A549 (cell line): ENCODE measurements at regions not wholly inside any gene's neighbourhood (a gene's known extent, or its start where the extent isn't known, plus 50 kb on each side); places are given as distances from the start of the nearest gene placed in this dataset.
A peak's percentile ranks its signal among the peaks of the same experiment; 100 is the strongest.

Experiments used
- ATAC-seq, 2 experiments: fragments of 200-7000 bp in 1 of 2; fragments of >200 bp in 1 of 2; cut with Nextera tagmentation in 1 of 2; cut with Tn5 transposase in 1 of 2; 3 replicates each; pipeline versions ENCODE4 v1.8.0 to v1.9.1; 2018 to 2020; ENCODE audit warnings: mild to moderate bottlenecking in 1 of 2, moderate library complexity in 1 of 2
- CTCF ChIA-PET: fragments of 300-600 bp; sonication (Branson Sonifier 250); formaldehyde crosslinking; extraction: SDS; loops from one replicate; lab custom pipeline; 2021; ENCODE audit warnings: antibody characterized with exemption, inconsistent platforms; lab: Yijun Ruan, JAX
- POLR2A ChIA-PET: fragments of 350-600 bp; formaldehyde crosslinking; extraction: SDS; loops from one replicate; lab custom pipeline; 2021; ENCODE audit warnings: antibody characterized with exemption, inconsistent platforms; lab: Yijun Ruan, JAX
- DNase-seq, 2 experiments: peaks; one replicate each; pipeline versions ENCODE4 v3.0.0 to v3.0.0-alpha.2; 2011 to 2016; ENCODE audit warnings: low read depth in 1 of 2, low spot score in 1 of 2
- FAIRE-seq: peaks from 2 replicates; lab custom pipeline; 2011; peaks lifted over from hg19 to GRCh38; lab: Jason Lieb, UNC
- H3K27ac ChIP-seq, 2 experiments: fragments of >200 bp; sonication (Bioruptor Twin); formaldehyde crosslinking; 3 replicates each; pipeline ENCODE4 v1.5.1; 2016 to 2017
- H3K4me1 ChIP-seq: fragments of >200 bp; sonication (Bioruptor Twin); formaldehyde crosslinking; 3 replicates; pipeline ENCODE4 v1.6.1; 2016
- H3K4me2 ChIP-seq: fragments of >200 bp; sonication (Bioruptor Twin); formaldehyde crosslinking; 3 replicates; pipeline ENCODE4 v1.6.1; 2016
- H3K4me3 ChIP-seq: fragments of >200 bp; sonication (Bioruptor Twin); formaldehyde crosslinking; 3 replicates; pipeline ENCODE4 v1.5.1; 2016
- H3K9me3 ChIP-seq: fragments of >200 bp; sonication (Bioruptor Twin); formaldehyde crosslinking; 3 replicates; pipeline ENCODE4 v1.6.1; 2016
- CBX2 ChIP-seq: fragments of 200-600 bp; sonication (generic); IDR thresholded peaks from 2 replicates; pipeline ENCODE4 v1.6.1; 2016; ENCODE audit warnings: low read depth, mild to moderate bottlenecking, borderline replicate concordance
- CBX8 ChIP-seq: fragments of 200-600 bp; sonication (generic); IDR thresholded peaks from 2 replicates; pipeline ENCODE4 v1.6.1; 2016
- CEBPB ChIP-seq, 2 experiments: fragments of >200 bp in 1 of 2; sonication (Bioruptor Twin) in 1 of 2; formaldehyde crosslinking in 1 of 2; IDR thresholded peaks; 2 replicates each; pipeline ENCODE4 v1.6.1; 2012 to 2016
- CHD2 ChIP-seq: fragments of 150-350 bp; IDR thresholded peaks from 2 replicates; pipeline ENCODE4 v1.6.1; 2014; ENCODE audit warnings: low read length; ENCODE audit not compliant: partially characterized antibody
- CHD4 ChIP-seq: fragments of 200-600 bp; sonication (generic); IDR thresholded peaks from 2 replicates; pipeline ENCODE4 v1.6.1; 2016; ENCODE audit warnings: antibody characterized with exemption, mild to moderate bottlenecking, borderline replicate concordance
- ESRRA ChIP-seq: fragments of 150-350 bp; IDR thresholded peaks from 2 replicates; pipeline ENCODE4 v1.6.1; 2014; ENCODE audit warnings: mild to moderate bottlenecking, low read length, borderline replicate concordance
- FOXS1 ChIP-seq: fragments of 250-450 bp; sonication (Bioruptor Pico); IDR thresholded peaks from 2 replicates; pipeline ENCODE4 v1.5.0; 2020; ENCODE audit warnings: mild to moderate bottlenecking, moderate library complexity
- HDAC2 ChIP-seq: fragments of 200-600 bp; sonication (generic); IDR thresholded peaks from 2 replicates; pipeline ENCODE4 v1.6.1; 2016
- HOXB13 ChIP-seq: fragments of 250-450 bp; sonication (Bioruptor Pico); IDR thresholded peaks from 2 replicates; pipeline ENCODE4 v1.5.0; 2020; ENCODE audit warnings: low read depth, mild to moderate bottlenecking, moderate library complexity
- JUNB ChIP-seq: fragments of >200 bp; sonication (Bioruptor Twin); formaldehyde crosslinking; IDR thresholded peaks from 2 replicates; pipeline ENCODE4 v1.6.1; 2016
- KDM1A ChIP-seq: fragments of 200-600 bp; sonication (generic); IDR thresholded peaks from 2 replicates; pipeline ENCODE4 v1.6.1; 2016; ENCODE audit warnings: low read depth, mild to moderate bottlenecking
- NFE2L2 ChIP-seq: fragments of 150-350 bp; conservative IDR thresholded peaks from 2 replicates; pipeline ENCODE4 v1.6.1; 2014; ENCODE audit warnings: low read length
- NPAS2 ChIP-seq: fragments of 250-450 bp; sonication (Bioruptor Pico); IDR thresholded peaks from 2 replicates; pipeline ENCODE4 v1.8.0; 2022; ENCODE audit warnings: mild to moderate bottlenecking, moderate library complexity, borderline replicate concordance
- NR3C1 ChIP-seq: fragments of >200 bp; sonication (Bioruptor Twin); formaldehyde crosslinking; IDR thresholded peaks from 3 replicates; pipeline ENCODE4 v1.6.1; 2017
- PHF8 ChIP-seq: fragments of 200-600 bp; sonication (generic); IDR thresholded peaks from 2 replicates; pipeline ENCODE4 v1.6.1; 2016; ENCODE audit warnings: low read depth, mild to moderate bottlenecking, antibody characterized with exemption, moderate library complexity, borderline replicate concordance
- RAD21 ChIP-seq, 2 experiments: fragments of >200 bp in 1 of 2; sonication (Bioruptor Twin) in 1 of 2; formaldehyde crosslinking in 1 of 2; IDR thresholded peaks in 1 of 2; conservative IDR thresholded peaks in 1 of 2; 2 replicates in 1 of 2; 3 replicates in 1 of 2; pipeline ENCODE4 v1.6.1; 2012 to 2018; ENCODE audit warnings: inconsistent platforms in 1 of 2
- RARB ChIP-seq: fragments of 250-450 bp; sonication (Bioruptor Pico); IDR thresholded peaks from 2 replicates; pipeline ENCODE4 v1.8.0; 2021; ENCODE audit warnings: mild to moderate bottlenecking, moderate library complexity
- RCOR1 ChIP-seq: fragments of 150-350 bp; IDR thresholded peaks from 2 replicates; pipeline ENCODE4 v1.6.1; 2014; ENCODE audit warnings: antibody characterized with exemption, low read length, low read depth
- RFX5 ChIP-seq: fragments of 450-650 bp; IDR thresholded peaks from 2 replicates; pipeline ENCODE4 v1.7.1; 2014; ENCODE audit warnings: antibody characterized with exemption, mild to moderate bottlenecking, moderate library complexity
- SMC3 ChIP-seq: fragments of >200 bp; sonication (Bioruptor Twin); formaldehyde crosslinking; IDR thresholded peaks from 3 replicates; pipeline ENCODE4 v1.6.1; 2018; ENCODE audit warnings: inconsistent platforms
- SREBF2 ChIP-seq: fragments of 450-650 bp; IDR thresholded peaks from 2 replicates; pipeline ENCODE4 v1.6.1; 2014; ENCODE audit warnings: mild to moderate bottlenecking, moderate library complexity
- TFCP2L1 ChIP-seq: fragments of 250-450 bp; sonication (Bioruptor Pico); IDR thresholded peaks from 2 replicates; pipeline ENCODE4 v1.5.0; 2021; ENCODE audit warnings: mild to moderate bottlenecking
- WGBS: methylation state at CpG from one replicate; pipeline ENCODE4 v1.1.6; 2017; ENCODE audit errors: missing lambda C conversion rate; 5-methylcytosine and 5-hydroxymethylcytosine counted together
- TF ChIP-seq, protein P1 (sequence below): fragments of 450-650 bp; IDR thresholded peaks from 2 replicates; pipeline ENCODE4 v1.6.1; 2014; ENCODE audit warnings: antibody characterized with exemption
- TF ChIP-seq, protein P2 (sequence below): IDR thresholded peaks from 2 replicates; pipeline ENCODE4 v1.6.1; 2012
- TF ChIP-seq, protein P3 (sequence below): fragments of 250-450 bp; sonication (Bioruptor Pico); IDR thresholded peaks from 2 replicates; pipeline ENCODE4 v1.5.0; 2020; ENCODE audit warnings: low read depth, mild to moderate bottlenecking, moderate library complexity

- peaks cover 9% of the 10 kb centered on the region; the same call in 2 of the 3 replicates for H3K4me1 ChIP-seq
- no peak overlapping the region for H3K27ac ChIP-seq
- 0 out of 3 replicates have a peak, but pooled peaks cover 4% of the 10 kb centered on the region for H3K9me3 ChIP-seq
- no peak overlapping the region for H3K4me2 ChIP-seq
- 79% methylated on average over 5 of the region's 5 CpGs for WGBS
- no peak for FAIRE-seq
- no peak overlapping the region for H3K4me3 ChIP-seq
- TF ChIP-seq PHF8 (no peak), RCOR1 (no peak), NR3C1 (no peak), CEBPB (IDR thresholded peaks at IDR 0.05) (no peak), SREBF2 (no peak), NFE2L2 (no peak), KDM1A (no peak)
- CTCF ChIA-PET, result no interaction called here
- POLR2A ChIA-PET, result no interaction called here
- ATAC-seq, result no peak
- DNase-seq, result no peak
Measured at GRCh38 chr7:46565253-46566096, 644.4 kb upstream of the IGFBP3 start.

DNA sequence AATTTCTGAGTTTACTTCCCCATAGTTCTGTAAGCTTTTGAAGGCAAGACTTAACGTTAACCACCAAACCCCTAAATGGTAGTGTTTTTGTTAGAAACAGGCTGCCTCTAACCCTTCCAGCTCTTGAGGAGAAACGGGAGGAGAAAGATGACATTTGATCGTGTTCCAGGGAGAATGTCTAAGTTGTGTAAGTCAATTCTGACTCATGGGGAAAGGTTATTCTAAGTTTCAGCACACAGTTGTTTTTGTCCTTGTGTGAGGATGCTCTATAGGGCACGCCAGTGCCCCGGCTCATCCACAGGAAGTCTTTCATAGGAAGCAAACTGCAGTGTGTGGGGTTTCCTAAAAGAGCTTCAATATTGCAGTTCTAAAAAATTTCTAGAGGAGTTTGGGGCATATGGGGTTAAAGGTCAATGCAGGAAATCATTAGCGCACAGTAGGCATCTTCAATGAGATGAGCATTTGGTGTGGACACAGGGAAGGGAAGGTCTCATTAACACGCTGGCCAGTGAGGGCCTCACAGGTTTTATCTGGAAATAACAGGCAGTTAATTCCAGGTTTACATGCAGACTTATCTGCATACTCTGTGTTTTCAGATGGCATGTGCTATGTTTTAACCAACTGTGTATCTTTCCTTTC lies 638.2 kb upstream of the IGFBP3 start:
- Histone ChIP-seq H3K4me2 (peak overlapping the region; percentile 29; the same call in 2 of the 3 replicates), H3K27ac (peak overlapping the region in 1 of 2 experiments; percentile 55; a peak in 2 of 6 replicates), H3K4me1 (peaks cover 23% of the 10 kb centered on the region), H3K4me3 (no peak overlapping the region), H3K9me3 (0 out of 3 replicates have a peak, but pooled peaks cover 4% of the 10 kb centered on the region)
- FAIRE-seq (no peak), ATAC-seq (peak; percentile 38 to 56; a peak in 3 of 6 replicates), DNase-seq (peak in 1 of 2 experiments; percentile 44)
- ChIA-PET CTCF (interaction anchor here (0.9 kb wide), 1 partner anchor 9 kb away, joined by 3 read pairs; no protein-coding TSS in a partner anchor), POLR2A (no interaction called here)
- WGBS, result 60% methylated on average over 7 of the region's 7 CpGs
- TF ChIP-seq, protein P1, sequence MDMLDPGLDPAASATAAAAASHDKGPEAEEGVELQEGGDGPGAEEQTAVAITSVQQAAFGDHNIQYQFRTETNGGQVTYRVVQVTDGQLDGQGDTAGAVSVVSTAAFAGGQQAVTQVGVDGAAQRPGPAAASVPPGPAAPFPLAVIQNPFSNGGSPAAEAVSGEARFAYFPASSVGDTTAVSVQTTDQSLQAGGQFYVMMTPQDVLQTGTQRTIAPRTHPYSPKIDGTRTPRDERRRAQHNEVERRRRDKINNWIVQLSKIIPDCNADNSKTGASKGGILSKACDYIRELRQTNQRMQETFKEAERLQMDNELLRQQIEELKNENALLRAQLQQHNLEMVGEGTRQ, result no peak
- TF ChIP-seq CHD4, result no peak
- TF ChIP-seq CEBPB (IDR thresholded peaks at IDR 0.05), result 0 out of 4 replicates have a peak, but pooled peaks of 1 of the 2 experiments have one; percentile 5

DNA sequence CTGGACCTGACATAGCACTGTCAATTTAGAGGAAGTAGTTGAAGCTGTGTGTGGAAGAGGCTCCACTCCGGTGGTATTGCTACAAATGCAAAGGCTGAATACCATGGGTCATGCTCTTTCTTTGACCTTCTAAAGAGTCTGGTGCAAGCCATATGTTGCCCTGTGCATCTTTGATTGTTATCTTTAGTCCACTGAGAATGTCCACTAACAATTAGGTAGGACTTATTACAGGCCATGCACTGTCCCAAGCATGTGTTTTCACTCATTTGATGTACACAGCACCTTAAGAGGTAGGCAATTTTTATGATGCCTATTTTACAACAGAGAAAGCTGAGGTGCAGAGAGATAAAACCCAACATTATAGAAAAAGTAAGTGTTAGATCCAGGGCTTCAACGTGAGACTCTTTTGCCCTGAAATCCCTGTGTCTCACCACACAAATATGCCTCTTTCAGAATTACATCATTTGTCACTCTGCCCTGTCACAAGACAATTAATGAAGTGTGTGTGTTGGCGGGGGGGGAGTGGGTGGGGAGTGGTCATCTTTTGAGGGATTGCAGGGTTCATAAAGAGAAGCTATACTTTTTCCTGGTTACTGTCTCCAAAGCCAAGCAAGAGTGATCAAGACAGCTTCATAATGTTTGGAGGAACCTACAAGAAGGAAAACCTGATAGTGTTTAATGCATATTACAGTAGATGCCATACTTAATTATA lies 637.6 kb upstream of the IGFBP3 start:
- ChIA-PET CTCF (interaction anchor here (1.5 kb wide), 1 partner anchor 635 kb away, joined by 4 read pairs; no protein-coding TSS in a partner anchor), POLR2A (no interaction called here)
- DNase-seq (peak in 1 of 2 experiments; percentile 25), ATAC-seq (peak in 1 of 2 experiments; percentile 43; a peak in 3 of 6 replicates)
- Histone ChIP-seq H3K27ac (peak overlapping the region; percentile 28 to 55; a peak in 4 of 6 replicates), H3K4me2 (peak overlapping the region; percentile 29; the same call in 2 of the 3 replicates), H3K4me1 (peaks cover 23% of the 10 kb centered on the region)
- 54% methylated on average over 3 of the region's 3 CpGs for WGBS
- no peak for TF ChIP-seq RAD21 (conservative IDR thresholded peaks at IDR 0.05 in 1 of 2, IDR thresholded peaks at IDR 0.05 in 1 of 2)
- TF ChIP-seq HOXB13, result no peak
- no peak for TF ChIP-seq FOXS1 (CRISPR knock-in tag)
- TF ChIP-seq TFCP2L1 (CRISPR knock-in tag), result no peak
- no peak for TF ChIP-seq CBX2
- TF ChIP-seq, protein P2, sequence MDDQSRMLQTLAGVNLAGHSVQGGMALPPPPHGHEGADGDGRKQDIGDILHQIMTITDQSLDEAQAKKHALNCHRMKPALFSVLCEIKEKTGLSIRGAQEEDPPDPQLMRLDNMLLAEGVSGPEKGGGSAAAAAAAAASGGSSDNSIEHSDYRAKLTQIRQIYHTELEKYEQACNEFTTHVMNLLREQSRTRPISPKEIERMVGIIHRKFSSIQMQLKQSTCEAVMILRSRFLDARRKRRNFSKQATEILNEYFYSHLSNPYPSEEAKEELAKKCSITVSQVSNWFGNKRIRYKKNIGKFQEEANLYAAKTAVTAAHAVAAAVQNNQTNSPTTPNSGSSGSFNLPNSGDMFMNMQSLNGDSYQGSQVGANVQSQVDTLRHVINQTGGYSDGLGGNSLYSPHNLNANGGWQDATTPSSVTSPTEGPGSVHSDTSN, result no peak
- no peak for TF ChIP-seq HDAC2
- TF ChIP-seq, protein P3, sequence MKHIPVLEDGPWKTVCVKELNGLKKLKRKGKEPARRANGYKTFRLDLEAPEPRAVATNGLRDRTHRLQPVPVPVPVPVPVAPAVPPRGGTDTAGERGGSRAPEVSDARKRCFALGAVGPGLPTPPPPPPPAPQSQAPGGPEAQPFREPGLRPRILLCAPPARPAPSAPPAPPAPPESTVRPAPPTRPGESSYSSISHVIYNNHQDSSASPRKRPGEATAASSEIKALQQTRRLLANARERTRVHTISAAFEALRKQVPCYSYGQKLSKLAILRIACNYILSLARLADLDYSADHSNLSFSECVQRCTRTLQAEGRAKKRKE (CRISPR knock-in tag), result no peak
- TF ChIP-seq NFE2L2, result no peak
- no peak for TF ChIP-seq SMC3
- TF ChIP-seq CHD2, result no peak
- no peak for TF ChIP-seq JUNB
- no peak for TF ChIP-seq ESRRA
- no peak for TF ChIP-seq RFX5
- no peak for TF ChIP-seq RARB (CRISPR knock-in tag)
- no peak for TF ChIP-seq CEBPB (IDR thresholded peaks at IDR 0.05)
- no peak for TF ChIP-seq CBX8
- TF ChIP-seq NPAS2 (CRISPR knock-in tag), result no peak
- TF ChIP-seq, all 56 proteins: peak for 0
- FAIRE-seq, result no peak
- Histone ChIP-seq H3K9me3 (0 out of 3 replicates have a peak, but pooled peaks cover 4% of the 10 kb centered on the region), H3K4me3 (no peak overlapping the region)
